Activated T-helper 2 cell treated with anti-CD3 and anti-CD28 coated beads, Interferon-gamma antibody, Interleukin-2, Interleukin-4, amounts not matched to agents 10 μg/mL and 5 μg/mL and 100 μg/mL, durations not matched to agents 14 hours and 24 hours and 36 hours (primary cell): ENCODE measurements at regions not wholly inside any gene's neighbourhood (a gene's known extent, or its start where the extent isn't known, plus 50 kb on each side); places are given as distances from the start of the nearest gene placed in this dataset.

ENCODE experiments used
- DNase-seq: peaks from one replicate; pipeline ENCODE4 v3.0.0; 2021; ENCODE audit warnings: low spot score
- H3K27ac Mint-ChIP-seq: one replicate; pipeline ENCODE4 v1.8.0; 2021; ENCODE audit warnings: mixed read lengths
- H3K27me3 Mint-ChIP-seq: one replicate; pipeline ENCODE4 v1.8.0; 2021; ENCODE audit warnings: low read depth, mixed read lengths
- H3K36me3 Mint-ChIP-seq: one replicate; pipeline ENCODE4 v1.8.0; 2021; ENCODE audit warnings: low read depth, mixed read lengths
- H3K4me1 Mint-ChIP-seq: one replicate; pipeline ENCODE4 v1.8.0; 2021; ENCODE audit warnings: low read depth, mixed read lengths
- H3K4me3 Mint-ChIP-seq: one replicate; pipeline ENCODE4 v1.8.0; 2021; ENCODE audit warnings: low read depth, mild to moderate bottlenecking, moderate library complexity, mixed read lengths
- H3K9me3 Mint-ChIP-seq: one replicate; pipeline ENCODE4 v1.8.0; 2021; ENCODE audit warnings: mixed read lengths
- intact Hi-C: fragments of 100-400 bp; cut with micrococcal nuclease; formaldehyde crosslinking; loops from one replicate; pipeline ENCODE4 v1.15.1; 2023

DNA sequence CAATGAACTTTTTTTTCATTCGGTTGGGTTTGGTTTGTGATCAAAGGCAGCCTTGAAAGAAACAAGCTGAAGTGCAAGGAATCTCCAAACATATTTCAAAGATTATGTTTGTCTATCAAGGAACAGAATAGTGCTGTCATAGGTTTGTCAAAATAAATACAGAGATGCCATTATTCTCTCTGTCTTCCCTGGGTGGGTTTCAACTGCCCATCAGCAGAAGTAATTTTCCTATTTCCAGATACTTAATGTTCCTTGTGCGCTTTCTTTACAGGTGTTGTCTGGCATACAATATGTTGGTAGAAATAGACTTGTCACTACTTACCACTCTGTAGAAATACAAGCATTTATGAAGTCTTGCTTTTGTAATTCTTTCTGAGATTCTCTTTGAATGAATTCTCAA lies 294.9 kb downstream of the PDHA2 start:
- Mint-ChIP-seq H3K4me3 (no peak overlapping the region), H3K4me1 (no peaks in the 10 kb centered on the region), H3K27me3 (no peaks in the 10 kb centered on the region), H3K27ac (no peak overlapping the region), H3K9me3 (no peaks in the 10 kb centered on the region), H3K36me3 (no peaks in the 10 kb centered on the region)
- intact Hi-C loops = no loop called here
- DNase-seq = no peak

DNA sequence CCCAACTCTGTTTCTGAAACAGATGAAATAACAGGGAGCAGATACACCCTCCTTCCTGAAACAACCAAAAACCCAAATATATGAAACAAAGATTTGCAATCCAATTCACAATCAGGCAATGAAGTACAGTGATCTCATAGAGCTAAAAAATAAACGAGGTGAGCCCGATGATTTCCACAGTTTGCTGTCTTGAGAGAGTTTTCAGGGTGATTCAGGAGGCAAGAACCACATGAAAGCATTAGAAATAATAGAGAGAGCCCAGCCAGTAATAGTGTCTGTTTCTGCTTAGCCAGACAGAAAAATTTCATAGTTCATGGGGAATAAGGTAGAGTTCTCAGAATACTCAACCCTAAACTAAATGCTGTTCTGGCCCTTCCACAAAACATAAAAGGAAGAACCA lies 296.2 kb downstream of the PDHA2 start:
- H3K36me3 Mint-ChIP-seq = no peaks in the 10 kb centered on the region
- no peaks in the 10 kb centered on the region for H3K9me3 Mint-ChIP-seq
- no peak overlapping the region for H3K27ac Mint-ChIP-seq
- H3K4me1 Mint-ChIP-seq = no peaks in the 10 kb centered on the region
- no peak for DNase-seq
- no peak overlapping the region for H3K4me3 Mint-ChIP-seq
- no peaks in the 10 kb centered on the region for H3K27me3 Mint-ChIP-seq
- intact Hi-C loops = no loop called here

DNA sequence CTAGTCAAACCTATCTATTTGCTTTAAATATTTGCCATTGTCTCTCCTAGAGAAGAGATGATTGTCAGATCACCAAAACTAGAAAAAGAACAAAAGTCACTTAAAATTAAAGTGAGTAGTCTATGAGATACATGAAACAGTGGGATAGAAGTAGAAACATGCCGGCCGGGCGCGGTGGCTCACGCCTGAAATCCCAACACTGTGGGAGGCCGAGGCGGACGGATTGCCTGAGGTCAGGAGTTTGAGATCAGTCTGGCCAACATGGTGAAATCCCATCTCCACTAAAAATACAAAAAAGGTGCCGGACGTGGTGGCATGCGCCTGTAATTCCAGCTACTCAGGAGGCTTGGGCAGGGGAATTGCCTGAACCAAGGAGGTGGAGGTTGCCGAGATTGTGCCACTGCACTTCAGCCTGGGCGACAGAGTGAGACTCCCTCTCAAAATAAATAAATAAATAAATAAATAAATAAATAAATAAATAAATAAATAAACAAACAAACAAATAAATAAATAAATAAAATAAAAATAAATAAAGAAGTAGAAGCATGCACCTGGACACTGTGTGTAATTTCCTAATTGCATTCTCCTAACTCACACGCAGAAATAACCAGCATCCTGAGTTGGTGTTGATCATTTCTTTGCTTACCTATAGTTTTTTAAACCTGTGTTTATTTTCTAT lies 299.5 kb downstream of the PDHA2 start:
- Mint-ChIP-seq H3K4me1 (no peaks in the 10 kb centered on the region), H3K27ac (no peak overlapping the region), H3K36me3 (no peaks in the 10 kb centered on the region), H3K4me3 (no peak overlapping the region), H3K9me3 (no peaks in the 10 kb centered on the region), H3K27me3 (no peaks in the 10 kb centered on the region)
- no peak for DNase-seq
- intact Hi-C loops = no loop called here

DNA sequence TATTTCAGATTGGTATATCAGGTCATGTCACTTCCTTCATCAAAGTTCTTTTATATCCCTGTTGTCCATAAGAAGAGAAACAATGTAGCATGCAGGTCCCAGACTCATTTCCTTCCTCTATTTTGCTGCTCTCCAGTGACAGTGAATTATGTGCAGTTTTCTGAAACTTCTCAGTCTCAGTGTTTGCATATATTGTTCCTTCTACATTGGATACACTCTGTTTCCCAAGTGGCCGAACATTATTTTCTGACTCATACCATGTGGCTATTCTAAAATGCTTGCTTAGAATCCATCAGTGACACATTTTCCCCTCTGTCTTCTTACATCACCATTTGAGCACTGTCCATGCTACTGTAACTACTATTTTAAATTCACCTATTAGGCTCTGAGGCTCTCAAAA lies 305.7 kb downstream of the PDHA2 start:
- Mint-ChIP-seq H3K4me3 (no peak overlapping the region), H3K36me3 (no peaks in the 10 kb centered on the region), H3K9me3 (no peaks in the 10 kb centered on the region)

DNA sequence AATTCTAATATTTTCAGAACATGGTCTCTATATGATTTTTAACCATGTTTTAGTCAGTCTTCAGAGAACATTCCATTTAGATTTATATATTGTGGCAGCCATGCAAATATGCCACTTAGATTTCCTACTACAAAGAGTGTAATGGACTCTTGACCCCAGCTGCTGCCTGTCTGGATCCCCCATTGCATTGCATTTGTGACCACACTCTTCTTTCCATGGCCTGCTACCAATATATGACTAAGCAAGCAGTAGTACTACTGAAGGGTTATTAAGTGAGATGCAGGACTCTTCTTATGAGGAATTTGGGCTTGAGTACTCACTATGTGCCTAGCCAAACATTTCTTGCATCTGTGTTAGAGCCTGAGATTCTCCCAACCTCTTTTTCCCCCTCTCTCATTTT lies 306.8 kb downstream of the PDHA2 start:
- Mint-ChIP-seq H3K9me3 (no peaks in the 10 kb centered on the region), H3K4me1 (no peaks in the 10 kb centered on the region), H3K36me3 (no peaks in the 10 kb centered on the region), H3K27ac (no peak overlapping the region), H3K4me3 (no peak overlapping the region), H3K27me3 (no peaks in the 10 kb centered on the region)
- no peak for DNase-seq
- intact Hi-C loops = no loop called here

More for the DNA sequence above, 305.7 kb downstream of the PDHA2 start:
- Mint-ChIP-seq H3K27me3 (no peaks in the 10 kb centered on the region), H3K27ac (no peak overlapping the region), H3K4me1 (no peaks in the 10 kb centered on the region)
- no peak for DNase-seq
- intact Hi-C loops = no loop called here

DNA sequence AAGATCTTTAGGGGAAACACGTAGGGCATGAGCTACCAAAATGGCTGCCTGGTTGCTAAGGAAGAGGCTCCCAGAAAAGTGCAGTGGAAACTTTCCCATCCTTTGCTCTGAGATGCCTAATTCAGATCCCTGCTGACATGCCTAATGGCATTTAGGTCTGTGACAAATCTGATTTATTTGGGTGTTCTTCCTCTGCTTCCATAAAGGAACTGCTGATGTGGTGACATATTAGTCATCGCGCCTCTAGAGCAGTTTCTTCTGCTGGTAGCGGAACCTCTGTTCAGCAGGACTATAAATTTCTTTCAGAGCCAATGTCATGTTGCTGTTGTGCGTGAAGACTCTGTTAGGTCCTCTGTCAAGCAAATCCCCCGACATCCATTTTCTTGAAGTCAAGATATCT lies 310.0 kb downstream of the PDHA2 start:
- intact Hi-C loops = no loop called here
- Mint-ChIP-seq H3K9me3 (no peaks in the 10 kb centered on the region), H3K27ac (no peak overlapping the region), H3K27me3 (no peaks in the 10 kb centered on the region), H3K36me3 (no peaks in the 10 kb centered on the region), H3K4me3 (no peak overlapping the region), H3K4me1 (no peaks in the 10 kb centered on the region)
- no peak for DNase-seq

DNA sequence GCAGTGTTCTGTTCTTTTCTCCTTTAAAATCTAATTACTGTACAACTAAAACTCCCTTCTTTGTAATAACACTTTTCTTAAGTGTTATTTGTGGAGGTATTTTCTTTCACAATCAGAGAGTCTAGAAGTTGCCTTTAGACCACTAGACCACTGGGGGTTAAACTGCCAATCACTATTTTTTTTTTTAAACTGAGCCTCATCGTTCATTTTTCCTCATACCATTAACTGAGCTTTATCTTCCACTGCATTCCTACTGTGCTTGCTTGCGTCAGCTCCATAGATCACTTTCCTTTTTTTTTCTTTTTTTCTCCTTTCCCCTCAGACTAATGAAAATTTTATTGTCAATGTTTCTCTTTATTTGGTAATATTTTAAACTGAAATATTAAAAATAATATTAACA lies 310.6 kb downstream of the PDHA2 start:
- Mint-ChIP-seq H3K27ac (no peak overlapping the region), H3K36me3 (no peaks in the 10 kb centered on the region), H3K4me3 (no peak overlapping the region), H3K27me3 (no peaks in the 10 kb centered on the region), H3K9me3 (no peaks in the 10 kb centered on the region), H3K4me1 (no peaks in the 10 kb centered on the region)
- intact Hi-C loops = no loop called here
- no peak for DNase-seq

DNA sequence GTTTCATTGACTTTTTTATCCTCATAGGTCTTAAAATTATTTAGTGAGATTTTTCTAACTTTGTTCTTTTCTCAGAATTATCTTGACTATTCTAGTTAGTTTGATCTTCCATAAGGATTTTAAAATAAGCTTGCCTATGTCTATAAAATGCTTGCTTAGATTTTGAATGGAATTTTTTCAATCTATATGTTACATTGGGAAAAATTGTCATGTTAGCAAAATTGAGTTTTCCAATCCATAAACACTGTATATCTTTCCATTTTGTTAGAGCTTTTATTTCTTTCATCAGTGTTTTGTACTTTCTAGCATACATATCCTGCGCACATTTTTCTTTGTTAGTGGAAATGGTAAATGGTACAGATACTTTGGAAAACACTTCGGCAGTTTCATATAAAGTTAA lies 312.9 kb downstream of the PDHA2 start:
- intact Hi-C loops = no loop called here
- no peak overlapping the region for H3K27ac Mint-ChIP-seq
- H3K27me3 Mint-ChIP-seq = no peaks in the 10 kb centered on the region
- H3K9me3 Mint-ChIP-seq = no peaks in the 10 kb centered on the region
- H3K4me3 Mint-ChIP-seq = no peak overlapping the region
- no peaks in the 10 kb centered on the region for H3K36me3 Mint-ChIP-seq
- no peak for DNase-seq
- H3K4me1 Mint-ChIP-seq = no peaks in the 10 kb centered on the region

DNA sequence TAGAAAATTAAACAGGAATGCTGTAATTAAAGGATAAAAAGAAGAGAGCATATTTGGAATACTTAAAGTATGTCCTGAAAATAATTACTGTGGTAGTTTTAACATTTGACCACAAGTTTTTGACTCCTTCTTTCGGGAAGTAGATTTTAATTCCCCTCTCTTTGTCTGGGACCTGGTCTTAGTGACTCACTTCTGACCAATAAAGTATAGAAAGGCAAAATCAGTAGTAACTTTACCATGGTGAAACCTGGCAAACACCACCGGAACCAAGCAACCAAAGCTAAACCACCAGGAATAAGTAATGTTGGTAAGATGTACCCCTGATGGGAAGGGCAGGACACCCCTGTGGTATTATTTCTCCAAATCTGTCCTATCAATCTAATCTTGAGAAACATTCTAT lies 314.8 kb downstream of the PDHA2 start:
- no peaks in the 10 kb centered on the region for H3K36me3 Mint-ChIP-seq
- no peak for DNase-seq
- H3K4me3 Mint-ChIP-seq = no peak overlapping the region
- H3K9me3 Mint-ChIP-seq = no peaks in the 10 kb centered on the region
- no peaks in the 10 kb centered on the region for H3K27me3 Mint-ChIP-seq
- no peak overlapping the region for H3K27ac Mint-ChIP-seq
- intact Hi-C loops = no loop called here
- no peaks in the 10 kb centered on the region for H3K4me1 Mint-ChIP-seq

DNA sequence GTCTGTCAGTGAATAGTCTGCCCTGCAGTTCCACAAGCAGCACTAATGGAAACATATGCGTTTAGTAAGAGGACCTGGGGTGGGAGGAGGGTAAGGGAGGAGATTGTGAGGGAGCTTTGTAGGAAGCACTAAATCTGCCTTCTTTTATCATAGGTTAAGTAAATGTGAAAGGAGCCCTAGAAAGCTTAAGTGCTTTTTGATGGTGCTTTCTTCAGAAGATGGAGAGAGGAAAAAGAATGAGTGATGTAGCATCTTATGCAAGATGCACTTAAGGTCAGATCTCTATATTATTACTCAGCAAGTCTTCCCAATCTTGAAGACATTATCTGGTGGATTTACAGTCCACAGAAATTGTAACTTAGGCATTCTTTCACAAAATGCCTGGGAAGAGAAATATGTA lies 322.7 kb downstream of the PDHA2 start:
- intact Hi-C loops = no loop called here

DNA sequence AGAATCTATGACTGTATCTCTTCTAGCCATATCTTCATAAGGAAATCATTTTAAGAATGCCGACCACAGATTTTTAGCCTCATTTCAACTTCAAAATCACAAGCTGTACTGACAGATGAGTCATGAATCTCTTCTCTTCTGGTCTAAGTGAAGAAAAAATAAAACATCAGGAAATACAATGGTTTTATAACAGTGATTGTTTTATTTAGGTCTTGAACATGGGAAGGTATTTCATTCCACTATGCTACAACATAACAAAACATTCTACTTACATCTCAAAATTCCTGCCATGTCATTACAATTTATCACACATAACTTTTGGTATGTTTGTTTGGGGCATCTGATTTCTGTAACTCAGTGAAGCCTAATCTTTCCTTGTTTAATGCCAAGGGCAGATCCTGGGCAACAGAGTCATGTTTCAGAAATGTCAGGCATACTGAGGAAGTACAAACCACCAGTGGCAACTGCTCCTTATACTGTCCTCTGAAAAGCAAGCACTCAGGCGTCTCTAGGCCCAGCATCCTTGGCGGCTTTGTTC lies 325.0 kb downstream of the PDHA2 start:
- Mint-ChIP-seq H3K4me3 (no peak overlapping the region), H3K9me3 (no peaks in the 10 kb centered on the region), H3K27me3 (no peaks in the 10 kb centered on the region), H3K27ac (no peak overlapping the region), H3K36me3 (no peaks in the 10 kb centered on the region), H3K4me1 (no peaks in the 10 kb centered on the region)
- DNase-seq = no peak
- intact Hi-C loops = no loop called here

More for the DNA sequence above, 322.7 kb downstream of the PDHA2 start:
- no peaks in the 10 kb centered on the region for H3K4me1 Mint-ChIP-seq
- H3K4me3 Mint-ChIP-seq = no peak overlapping the region
- DNase-seq = no peak
- H3K36me3 Mint-ChIP-seq = no peaks in the 10 kb centered on the region
- H3K27ac Mint-ChIP-seq = no peak overlapping the region
- no peaks in the 10 kb centered on the region for H3K9me3 Mint-ChIP-seq
- H3K27me3 Mint-ChIP-seq = no peaks in the 10 kb centered on the region

DNA sequence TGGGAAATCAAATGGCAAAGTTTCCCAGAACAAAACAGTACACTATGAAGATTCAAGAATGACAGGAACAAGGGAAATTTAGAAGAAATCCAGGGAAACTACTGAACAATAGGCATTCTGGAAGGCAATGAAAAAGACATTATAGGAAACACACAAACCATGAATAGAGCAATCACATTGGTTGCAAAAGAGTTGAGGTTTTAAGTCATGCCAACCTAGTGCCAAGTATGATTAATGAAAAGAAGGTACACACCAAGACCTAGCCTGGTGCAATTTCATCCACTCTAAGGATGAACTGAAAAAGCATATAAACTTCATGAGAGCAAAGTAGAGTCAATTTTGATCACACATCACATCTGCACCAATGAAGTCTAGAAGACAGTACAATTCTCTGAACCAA lies 326.9 kb downstream of the PDHA2 start:
- no peaks in the 10 kb centered on the region for H3K9me3 Mint-ChIP-seq
- no peaks in the 10 kb centered on the region for H3K27me3 Mint-ChIP-seq
- no peak overlapping the region for H3K27ac Mint-ChIP-seq
- H3K4me3 Mint-ChIP-seq = no peak overlapping the region
- DNase-seq = no peak
- no peaks in the 10 kb centered on the region for H3K36me3 Mint-ChIP-seq
- intact Hi-C loops = no loop called here
- no peaks in the 10 kb centered on the region for H3K4me1 Mint-ChIP-seq

DNA sequence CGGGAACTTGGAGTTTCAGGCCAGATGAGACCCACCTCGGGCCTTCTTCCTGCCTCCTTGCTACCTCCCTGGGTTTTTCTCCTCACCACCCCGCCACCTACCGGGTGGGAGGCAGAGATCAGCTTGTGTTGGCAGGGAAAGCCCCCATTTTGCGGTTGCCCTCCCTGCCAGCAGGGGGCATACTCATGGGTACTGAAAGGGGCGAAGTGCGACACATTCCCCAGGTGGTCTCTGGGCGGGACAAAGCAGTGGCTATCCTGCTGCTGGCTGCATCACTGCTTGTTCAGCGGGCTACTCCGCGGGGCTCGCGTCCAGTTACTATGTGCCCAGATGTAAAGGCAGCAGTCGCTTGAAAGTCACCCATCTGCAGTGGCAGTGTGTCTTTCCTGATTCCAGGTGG lies 330.3 kb downstream of the PDHA2 start:
- H3K4me3 Mint-ChIP-seq = no peak overlapping the region
- DNase-seq = no peak
- no peaks in the 10 kb centered on the region for H3K36me3 Mint-ChIP-seq
- no peaks in the 10 kb centered on the region for H3K4me1 Mint-ChIP-seq
- intact Hi-C loops = no loop called here
- H3K27ac Mint-ChIP-seq = no peak overlapping the region
- no peaks in the 10 kb centered on the region for H3K27me3 Mint-ChIP-seq
- H3K9me3 Mint-ChIP-seq = no peaks in the 10 kb centered on the region

DNA sequence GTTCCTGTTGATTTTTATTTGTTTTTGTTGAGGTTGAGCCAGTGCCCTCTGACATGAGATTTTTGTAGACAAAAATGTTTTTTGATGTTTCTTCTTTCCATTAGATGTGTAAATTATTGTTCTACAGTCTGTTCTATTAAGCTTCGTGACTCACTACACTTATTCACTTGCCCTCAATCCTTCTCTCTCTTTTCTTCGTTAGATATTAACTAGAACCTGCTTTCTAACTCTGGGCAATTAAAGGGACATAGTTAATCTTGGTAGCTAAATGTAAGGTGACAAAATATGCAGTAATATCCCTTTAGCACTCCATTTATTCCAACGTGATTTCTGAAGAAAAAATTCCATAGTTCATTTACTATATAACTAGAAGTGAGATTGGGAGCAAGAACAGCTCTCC lies 333.9 kb downstream of the PDHA2 start:
- no peak overlapping the region for H3K4me3 Mint-ChIP-seq
- H3K4me1 Mint-ChIP-seq = no peaks in the 10 kb centered on the region
- DNase-seq = no peak
- no peaks in the 10 kb centered on the region for H3K36me3 Mint-ChIP-seq
- no peak overlapping the region for H3K27ac Mint-ChIP-seq
- H3K27me3 Mint-ChIP-seq = no peaks in the 10 kb centered on the region
- no peaks in the 10 kb centered on the region for H3K9me3 Mint-ChIP-seq
- intact Hi-C loops = no loop called here
